ENCODE measurements at regions not wholly inside any gene's neighbourhood (a gene's known extent, or its start where the extent isn't known, plus 50 kb on each side); places are given as distances from the start of the nearest gene placed in this dataset.
A peak's percentile ranks its signal among the peaks of the same experiment; 100 is the strongest.

GRCh38 chr10:61078542-61079275 is 134.7 kb upstream of the RHOBTB1 start:
- Histone ChIP-seq H3K27me3 (no peaks in the 10 kb centered on the region), H3K27ac (no peak overlapping the region), H3K4me3 (no peak overlapping the region), H3K4me1 (replicated peaks in 1 of 2) (peaks cover 7 to 8% of the 10 kb centered on the region in 2 donors), H3K9me3 (replicated peaks in 1 of 3) (no peaks in the 10 kb centered on the region), H3K36me3 (replicated peaks in 1 of 2) (no peaks in the 10 kb centered on the region)
- WGBS, 4 donors = 63 to 71% (median 67%) methylated on average over 3 of the region's 3 CpGs
- TF ChIP-seq POLR2A (IDR thresholded peaks at IDR 0.05) = no peak
- TF ChIP-seq CTCF (IDR thresholded peaks at IDR 0.05) = no peak
- DNase-seq = peak in 5 of 7 donors; percentile 7 to 34 (median 20)
- intact Hi-C loops (cut with DNase I) = no loop called here

GRCh38 chr10:61076572-61077114 is 132.7 kb upstream of the RHOBTB1 start:
- Histone ChIP-seq H3K4me1 (replicated peaks in 1 of 2) (peaks cover 4 to 6% of the 10 kb centered on the region in 2 donors), H3K36me3 (replicated peaks in 1 of 2) (no peaks in the 10 kb centered on the region), H3K27ac (no peak overlapping the region), H3K4me3 (no peak overlapping the region), H3K27me3 (no peaks in the 10 kb centered on the region), H3K9me3 (replicated peaks in 1 of 3) (no peaks in the 10 kb centered on the region)
- TF ChIP-seq POLR2A (IDR thresholded peaks at IDR 0.05) = no peak
- TF ChIP-seq CTCF (IDR thresholded peaks at IDR 0.05) = no peak
- WGBS, 4 donors = 63 to 89% (median 80%) methylated on average over 1 of the region's 1 CpG
- DNase-seq = no peak
- intact Hi-C loops (cut with DNase I) = no loop called here

GRCh38 chr10:61073391-61073790 is 129.4 kb upstream of the RHOBTB1 start:
- peaks cover 3 to 6% of the 10 kb centered on the region in 2 donors for H3K4me1 ChIP-seq (replicated peaks in 1 of 2)
- no peak overlapping the region for H3K27ac ChIP-seq
- H3K4me3 ChIP-seq = no peak overlapping the region
- intact Hi-C loops (cut with DNase I) = no loop called here
- 86 to 93% (median 89%) methylated on average over 2 of the region's 2 CpGs for WGBS, 4 donors
- no peaks in the 10 kb centered on the region for H3K36me3 ChIP-seq (replicated peaks in 1 of 2)
- no peaks in the 10 kb centered on the region for H3K27me3 ChIP-seq
- TF ChIP-seq CTCF (IDR thresholded peaks at IDR 0.05) = no peak
- TF ChIP-seq POLR2A (IDR thresholded peaks at IDR 0.05) = no peak
- H3K9me3 ChIP-seq (replicated peaks in 1 of 3) = no peaks in the 10 kb centered on the region
- DNase-seq = no peak

- no peaks in the 10 kb centered on the region for H3K27me3 ChIP-seq
- no peak overlapping the region for H3K27ac ChIP-seq
- no peak overlapping the region for H3K4me3 ChIP-seq
- no peaks in the 10 kb centered on the region for H3K9me3 ChIP-seq (replicated peaks in 1 of 3)
- 87 to 98% (median 94%) methylated on average over 3 of the region's 3 CpGs for WGBS, 4 donors
- no peak for DNase-seq
- TF ChIP-seq CTCF (IDR thresholded peaks at IDR 0.05) (no peak), POLR2A (IDR thresholded peaks at IDR 0.05) (no peak)
- intact Hi-C loops (cut with DNase I) = no loop called here
- H3K36me3 ChIP-seq (replicated peaks in 1 of 2) = no peaks in the 10 kb centered on the region
- peaks cover 16 to 19% of the 10 kb centered on the region in 2 donors for H3K4me1 ChIP-seq (replicated peaks in 1 of 2)
Measured at GRCh38 chr10:61071580-61071979, 127.6 kb upstream of the RHOBTB1 start.
